ENCODE measurements at regions not wholly inside any gene's neighbourhood (a gene's known extent, or its start where the extent isn't known, plus 50 kb on each side); places are given as distances from the start of the nearest gene placed in this dataset.

DNA sequence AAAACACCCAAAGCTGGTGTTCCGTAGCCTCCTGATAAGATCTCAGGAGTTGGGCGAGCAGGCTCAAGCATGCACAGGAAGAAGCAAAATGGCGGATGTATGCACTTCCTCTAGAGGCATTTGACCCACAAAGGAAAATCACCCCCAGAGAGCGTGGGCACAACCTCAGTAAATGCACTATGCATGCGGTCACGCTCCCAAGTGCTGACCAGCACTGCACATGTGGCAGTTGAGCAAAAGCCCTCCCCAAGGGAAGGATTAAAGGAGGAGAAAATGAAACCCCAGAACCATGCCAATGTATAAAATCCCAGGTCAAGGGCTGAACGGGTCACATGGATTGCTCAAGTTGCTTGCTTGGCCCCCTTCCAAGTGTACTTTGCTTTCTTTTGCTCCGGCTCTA lies 289.4 kb upstream of the IGF1R start:
- no peak for TF ChIP-seq EZH2phosphoT487 (IDR thresholded peaks at IDR 0.05; ENCODE audit: borderline replicate concordance, low read length)
- TF ChIP-seq, protein P1, sequence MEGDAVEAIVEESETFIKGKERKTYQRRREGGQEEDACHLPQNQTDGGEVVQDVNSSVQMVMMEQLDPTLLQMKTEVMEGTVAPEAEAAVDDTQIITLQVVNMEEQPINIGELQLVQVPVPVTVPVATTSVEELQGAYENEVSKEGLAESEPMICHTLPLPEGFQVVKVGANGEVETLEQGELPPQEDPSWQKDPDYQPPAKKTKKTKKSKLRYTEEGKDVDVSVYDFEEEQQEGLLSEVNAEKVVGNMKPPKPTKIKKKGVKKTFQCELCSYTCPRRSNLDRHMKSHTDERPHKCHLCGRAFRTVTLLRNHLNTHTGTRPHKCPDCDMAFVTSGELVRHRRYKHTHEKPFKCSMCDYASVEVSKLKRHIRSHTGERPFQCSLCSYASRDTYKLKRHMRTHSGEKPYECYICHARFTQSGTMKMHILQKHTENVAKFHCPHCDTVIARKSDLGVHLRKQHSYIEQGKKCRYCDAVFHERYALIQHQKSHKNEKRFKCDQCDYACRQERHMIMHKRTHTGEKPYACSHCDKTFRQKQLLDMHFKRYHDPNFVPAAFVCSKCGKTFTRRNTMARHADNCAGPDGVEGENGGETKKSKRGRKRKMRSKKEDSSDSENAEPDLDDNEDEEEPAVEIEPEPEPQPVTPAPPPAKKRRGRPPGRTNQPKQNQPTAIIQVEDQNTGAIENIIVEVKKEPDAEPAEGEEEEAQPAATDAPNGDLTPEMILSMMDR (IDR thresholded peaks at IDR 0.05; ENCODE audit: low read depth, low read length, poor library complexity, severe bottlenecking) = no peak

Data from DOHH2 (cell line).